NCI-H187 treated with DMSO at 0.1 percent for 48 hours (cell line): ENCODE measurements at regions not wholly inside any gene's neighbourhood (a gene's known extent, or its start where the extent isn't known, plus 50 kb on each side); places are given as distances from the start of the nearest gene placed in this dataset.

ENCODE experiments used
- DNase-seq: peaks from one replicate; lab custom pipeline; 2025; lab: John Stamatoyannopoulos, UW

DNA sequence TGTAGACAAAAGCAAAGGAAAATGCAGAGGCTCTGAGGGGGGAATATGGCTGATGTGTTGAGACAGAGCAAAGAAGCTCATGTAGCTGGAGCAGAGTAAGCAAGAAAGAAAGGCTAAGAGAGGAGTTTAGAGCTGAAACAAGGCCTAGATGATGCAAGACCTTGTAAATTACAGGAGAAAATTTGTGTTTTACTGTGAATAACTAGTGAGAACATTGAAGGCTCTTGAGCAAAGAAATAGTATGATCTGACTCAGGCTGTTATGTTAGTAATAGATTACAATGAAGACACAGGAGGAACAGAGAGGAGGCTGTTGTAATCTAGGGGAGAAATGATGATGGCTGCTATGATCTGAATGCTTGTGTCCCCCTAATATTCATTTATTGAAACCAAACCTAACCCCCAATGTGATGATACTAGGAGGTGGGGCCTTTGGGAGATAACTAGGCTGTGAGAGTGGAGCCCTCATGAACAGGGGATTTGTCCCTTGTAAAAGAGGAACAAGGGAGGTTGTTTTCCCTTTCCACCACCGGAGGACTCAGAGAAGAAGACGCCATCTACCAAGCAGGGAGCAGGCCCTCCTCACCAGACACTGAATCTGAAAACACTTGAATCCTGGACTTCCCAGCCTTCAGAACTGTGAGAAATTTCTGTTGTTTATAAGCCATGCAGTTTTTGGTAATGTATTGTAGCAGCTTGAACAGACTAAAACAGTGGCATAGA, 394.9 kb downstream of the HTR7 start:
- no peak for DNase-seq

DNA sequence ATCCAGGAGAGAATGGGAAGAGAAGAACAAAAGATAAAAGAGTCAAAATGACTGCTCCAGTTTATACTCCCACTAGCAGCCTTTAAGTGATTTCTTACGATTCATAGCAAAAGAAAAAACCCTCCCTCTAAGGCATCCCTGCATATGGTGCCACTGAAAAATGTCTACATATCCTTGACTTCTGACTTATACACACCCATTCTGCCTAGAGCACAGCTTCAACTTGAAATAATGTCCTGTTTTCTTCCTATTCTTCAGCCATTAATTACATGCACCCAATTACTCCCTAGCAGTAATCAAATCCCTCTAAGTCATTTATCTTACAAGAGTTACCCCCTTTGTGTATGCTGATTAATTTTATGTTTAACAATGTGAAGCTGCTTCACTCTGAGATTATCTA, 393.5 kb downstream of the HTR7 start:
- no peak for DNase-seq

DNA sequence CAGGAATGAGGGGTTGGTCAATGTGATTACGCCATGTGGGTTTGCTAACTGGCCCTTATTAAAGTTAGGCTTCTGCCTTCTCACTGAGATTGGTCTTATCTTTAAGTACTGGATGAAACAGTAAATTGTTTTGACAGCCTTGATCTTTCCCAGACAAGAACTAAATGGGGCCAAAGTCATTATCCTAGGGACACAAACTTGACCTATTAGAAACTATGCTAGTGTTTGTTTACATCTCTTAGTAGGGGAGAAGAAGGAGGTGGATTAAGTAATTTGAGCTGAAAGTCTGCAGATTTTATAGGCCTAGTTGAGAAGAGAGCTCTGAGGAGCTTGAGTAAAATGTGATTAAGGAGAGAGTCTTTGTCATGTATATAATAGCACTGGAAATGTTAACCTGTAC, 386.9 kb downstream of the HTR7 start:
- DNase-seq, result no peak

DNA sequence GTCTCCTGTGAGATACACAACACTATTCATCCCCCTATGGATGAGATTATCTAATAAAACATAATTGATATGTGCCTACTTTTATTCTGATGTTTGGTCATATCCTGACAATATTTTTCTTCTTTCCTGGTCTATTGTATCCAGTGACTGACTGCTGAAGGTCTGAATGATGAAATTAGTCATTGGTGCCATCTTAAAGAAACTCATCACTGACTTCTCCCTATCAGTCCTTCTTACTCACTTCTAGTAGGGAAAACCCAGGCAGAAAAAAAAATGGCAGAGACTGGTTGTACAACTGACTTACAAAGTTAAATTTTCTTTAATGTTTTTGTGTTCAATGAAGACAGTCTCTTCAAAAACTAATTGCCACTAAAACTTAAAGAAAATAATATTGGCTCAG, 377.4 kb downstream of the HTR7 start:
- no peak for DNase-seq

DNA sequence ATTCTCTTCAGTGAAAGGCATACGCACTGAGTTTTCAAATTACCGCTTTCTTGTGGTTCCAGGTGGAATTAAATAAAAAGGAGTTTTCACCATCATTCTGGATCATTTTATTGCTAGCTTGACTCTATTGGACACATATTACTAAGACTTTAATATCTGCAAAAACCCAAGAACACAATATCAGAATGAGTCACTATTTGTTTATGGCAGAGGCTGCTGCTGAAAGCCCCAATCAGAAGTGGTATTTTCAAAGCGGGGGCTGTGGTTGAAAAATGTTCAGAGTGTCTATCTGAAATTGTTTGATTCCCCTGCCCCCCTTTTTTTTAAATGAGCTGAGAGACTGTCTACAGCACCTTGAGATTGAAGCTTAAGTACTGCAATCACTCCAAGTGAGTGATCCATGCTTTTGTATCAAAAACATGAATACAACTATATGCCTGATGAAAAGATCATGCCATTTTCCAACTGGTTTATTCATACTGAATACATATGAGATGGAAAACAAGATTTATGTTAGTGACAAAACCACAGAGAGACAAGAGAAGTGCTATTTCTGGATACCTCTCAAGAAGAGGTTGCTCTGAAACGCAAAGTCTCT, 376.4 kb downstream of the HTR7 start:
- DNase-seq, result no peak

DNA sequence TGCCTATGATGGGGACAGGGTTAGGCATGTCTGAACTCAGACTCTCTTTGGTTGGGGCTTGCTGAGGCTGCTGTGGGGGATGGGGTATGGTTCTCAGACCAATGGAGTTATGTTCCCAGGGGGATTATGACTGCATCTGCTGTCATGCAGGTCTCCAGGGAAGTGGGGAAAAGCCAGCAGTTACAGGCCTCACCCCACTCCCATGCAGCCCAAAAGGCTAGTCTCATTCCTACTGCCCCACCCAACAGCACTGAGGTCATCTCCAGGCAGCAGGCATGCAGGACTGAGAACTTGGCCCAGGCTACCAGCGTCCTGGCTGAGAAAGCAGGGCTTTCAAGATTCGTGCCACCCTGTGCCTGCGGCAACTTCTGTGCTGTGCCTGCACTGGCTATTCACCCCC, 373.3 kb downstream of the HTR7 start:
- DNase-seq, result no peak

DNA sequence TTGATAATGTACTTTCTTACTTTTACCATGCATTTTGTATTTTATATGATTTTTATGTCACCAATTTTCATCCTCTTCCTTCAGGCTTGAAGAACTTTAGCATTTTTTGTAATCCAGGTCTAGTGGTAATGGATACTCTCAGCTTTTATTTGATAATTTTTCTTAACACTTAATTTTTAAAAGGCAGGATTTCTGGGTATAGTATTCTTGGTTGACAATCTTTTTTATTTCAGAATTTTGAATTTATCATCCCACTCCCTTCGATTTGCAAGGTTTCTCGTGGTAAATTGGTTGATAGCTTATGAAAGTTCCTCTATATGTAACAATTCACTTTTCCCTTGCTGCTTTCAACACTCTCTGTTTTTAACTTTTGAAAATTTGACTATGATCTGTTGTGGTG, 363.7 kb downstream of the HTR7 start:
- DNase-seq, result no peak

DNA sequence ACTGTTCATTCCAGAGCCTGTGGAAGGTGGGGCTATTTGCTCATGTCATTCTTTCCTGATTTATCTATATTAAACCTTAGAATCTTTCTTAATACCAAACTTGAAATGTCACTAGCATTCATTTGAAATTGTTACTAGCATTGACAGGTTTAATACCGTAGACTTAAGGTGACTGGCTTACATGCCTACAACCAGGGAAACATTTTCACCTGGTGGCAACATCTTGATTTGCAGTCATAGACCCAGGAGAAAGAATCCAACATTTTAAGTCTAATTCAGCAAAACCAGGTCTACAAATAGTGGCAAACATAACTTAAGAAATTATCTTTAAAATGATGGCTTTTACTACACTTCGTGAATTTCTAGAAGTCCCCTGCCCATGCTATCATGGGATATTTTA, 353.7 kb downstream of the HTR7 start:
- DNase-seq, result no peak

DNA sequence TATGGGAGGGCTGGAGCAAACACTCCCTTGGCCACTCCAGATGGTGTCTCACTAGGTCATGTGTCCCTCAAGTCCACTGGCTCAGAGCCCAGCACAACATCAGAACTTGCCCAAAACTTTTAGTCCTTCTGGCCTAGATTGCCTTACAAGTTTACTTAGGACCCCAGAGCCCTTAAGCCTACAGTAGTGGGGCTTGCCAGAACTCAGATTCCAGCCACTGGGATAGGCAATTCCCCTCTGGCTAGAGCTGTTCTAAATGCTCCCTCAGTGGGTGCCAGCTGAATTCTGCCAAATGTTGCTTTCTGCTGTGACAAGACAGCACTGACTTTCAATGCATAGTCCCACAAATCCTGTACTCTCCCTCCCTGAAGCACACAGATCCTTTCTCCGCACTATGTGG, 331.1 kb downstream of the HTR7 start:
- no peak for DNase-seq

DNA sequence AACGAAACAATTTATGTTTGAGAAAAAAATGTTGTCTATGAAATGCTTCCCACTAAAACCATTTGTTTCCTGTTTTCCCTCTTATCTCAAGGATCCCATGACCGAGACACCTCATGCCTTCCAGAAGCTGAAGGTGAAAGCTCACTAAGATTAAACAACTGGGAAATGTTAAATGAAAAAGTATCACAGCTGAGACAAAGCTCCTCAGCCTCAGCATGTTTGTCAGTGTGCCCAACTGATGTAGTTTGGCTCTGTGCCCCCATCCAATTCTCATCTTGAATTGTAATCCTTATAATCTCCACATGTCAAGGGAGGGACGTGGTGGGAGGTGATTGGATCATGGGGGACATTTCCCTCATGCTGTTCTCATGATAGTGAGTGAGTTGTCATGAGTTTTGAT, 327.3 kb downstream of the HTR7 start:
- DNase-seq, result no peak

DNA sequence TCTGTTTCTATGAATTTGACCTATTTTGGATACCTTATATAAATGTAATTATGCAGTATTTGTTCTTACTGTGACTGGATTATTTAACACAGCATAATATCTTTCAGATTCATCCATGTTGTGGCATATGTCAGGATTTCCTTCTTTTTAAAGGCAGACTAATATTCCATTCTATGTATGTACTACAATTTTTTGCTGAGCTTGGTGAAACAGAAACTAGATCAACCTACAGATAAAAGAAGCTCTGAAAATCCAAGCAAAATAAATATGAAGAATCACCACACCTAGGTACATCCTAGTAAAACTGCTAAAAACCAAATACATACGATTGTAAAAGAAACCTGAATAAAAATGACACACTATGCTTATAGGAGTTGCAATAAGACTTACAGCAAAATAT, 300.5 kb downstream of the HTR7 start:
- DNase-seq, result no peak

DNA sequence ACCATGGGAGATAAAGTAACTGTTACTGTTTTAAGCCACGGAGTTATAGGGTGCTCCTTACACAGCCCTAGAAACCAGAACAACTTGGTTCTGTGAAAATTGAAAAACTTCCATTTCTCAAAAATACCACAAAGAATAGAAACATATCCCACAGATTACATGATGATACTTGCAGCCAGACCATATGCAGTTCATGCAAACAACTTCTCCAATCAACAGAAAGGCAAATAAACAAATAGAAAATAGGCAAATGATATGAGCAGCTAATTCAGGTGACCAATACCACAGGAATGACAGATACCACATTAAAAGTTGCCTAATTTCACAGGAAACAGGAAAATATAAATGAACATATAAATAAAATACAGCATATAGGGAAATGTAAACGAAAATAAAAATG, 297.5 kb downstream of the HTR7 start:
- DNase-seq, result no peak

DNA sequence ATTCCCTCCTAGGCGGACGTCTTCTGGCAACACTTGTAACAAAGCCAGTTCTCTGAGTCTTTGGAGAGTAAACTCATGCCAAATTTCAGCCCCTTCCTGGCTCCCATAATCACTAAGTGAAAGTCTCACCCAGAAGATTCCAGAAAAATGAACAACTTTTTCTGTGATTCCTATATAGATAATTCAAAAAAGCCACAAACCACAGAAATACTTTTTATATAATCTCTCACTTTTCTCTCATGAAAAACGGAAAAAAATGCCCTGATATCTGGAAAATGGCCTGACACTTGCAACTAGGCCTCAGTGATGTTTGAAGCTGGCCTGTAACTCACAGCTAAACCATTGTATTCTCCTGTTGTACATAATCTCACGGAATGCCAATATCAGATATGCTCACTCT, 296.2 kb downstream of the HTR7 start:
- no peak for DNase-seq

DNA sequence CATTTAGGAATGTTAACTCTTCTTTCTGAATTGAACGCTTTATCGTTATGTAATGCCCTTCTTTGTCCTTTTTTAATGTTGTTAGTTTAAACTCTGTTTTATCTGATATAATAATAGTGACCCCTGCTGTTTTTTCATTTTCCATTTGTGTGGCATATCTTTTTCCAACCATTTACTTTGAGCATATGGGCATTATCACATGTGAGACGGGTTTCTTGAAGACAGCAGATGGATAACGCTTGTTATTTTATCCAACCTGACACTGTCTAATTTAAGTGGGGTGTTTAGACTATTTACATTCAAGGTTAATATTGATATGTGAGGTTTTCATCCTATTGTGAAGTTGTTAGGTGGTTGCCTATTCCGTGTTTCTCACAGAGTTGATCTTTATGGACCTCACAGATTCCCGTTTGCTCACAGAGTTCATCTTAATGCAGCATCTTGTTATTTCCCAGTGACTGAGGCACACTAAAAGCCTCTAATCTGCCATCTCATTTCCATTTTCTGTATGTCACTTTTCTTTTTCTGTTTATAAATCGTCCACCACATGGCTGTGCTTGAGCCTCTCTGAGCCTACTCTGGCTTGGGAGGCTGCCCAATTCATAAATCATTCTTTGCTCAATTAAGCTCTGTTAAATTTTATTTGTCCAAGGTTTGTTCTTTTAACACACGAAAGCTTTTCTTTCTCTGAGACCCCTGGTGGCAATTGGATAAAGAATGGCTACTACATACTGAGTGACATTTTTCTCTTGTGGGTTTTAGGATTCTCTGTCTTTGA, 286.2 kb downstream of the HTR7 start:
- no peak for DNase-seq

DNA sequence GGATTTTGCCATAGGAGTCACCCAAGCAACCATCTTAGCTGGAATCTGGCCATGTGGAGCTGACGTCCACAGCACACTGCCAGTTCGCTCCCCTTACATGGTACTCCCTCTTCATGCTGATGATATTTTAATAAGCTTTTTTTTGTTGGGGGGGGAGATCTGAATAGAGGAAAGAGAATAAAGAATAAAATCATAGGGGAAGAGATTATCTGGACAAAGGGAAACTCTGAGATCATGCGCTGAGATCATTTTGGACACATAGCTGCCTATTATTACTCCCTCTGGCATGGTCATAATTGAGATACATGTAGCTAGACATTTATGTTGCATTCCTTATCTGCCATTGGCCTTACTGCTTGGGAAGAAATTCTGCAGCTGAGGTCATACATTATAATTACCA, 282.7 kb downstream of the HTR7 start:
- no peak for DNase-seq

DNA sequence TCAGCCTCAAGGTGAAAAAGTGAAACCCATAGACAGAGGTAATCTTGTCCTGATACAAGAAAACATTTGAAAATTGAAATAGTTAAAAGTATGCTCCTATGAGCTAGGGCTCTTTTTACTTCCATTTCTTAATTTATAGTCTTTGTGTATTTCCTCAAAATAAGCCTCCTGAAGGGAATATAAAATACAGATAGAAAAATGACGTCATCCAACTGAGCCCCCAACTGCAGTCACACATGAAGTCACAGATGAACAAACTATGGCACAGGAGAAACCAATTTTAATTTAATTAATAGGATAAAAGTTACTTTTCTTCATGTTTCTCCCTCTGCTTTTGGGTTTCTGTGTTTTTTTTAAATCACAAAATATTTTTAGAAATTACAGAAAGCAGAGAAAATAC, 280.3 kb downstream of the HTR7 start:
- DNase-seq, result no peak

DNA sequence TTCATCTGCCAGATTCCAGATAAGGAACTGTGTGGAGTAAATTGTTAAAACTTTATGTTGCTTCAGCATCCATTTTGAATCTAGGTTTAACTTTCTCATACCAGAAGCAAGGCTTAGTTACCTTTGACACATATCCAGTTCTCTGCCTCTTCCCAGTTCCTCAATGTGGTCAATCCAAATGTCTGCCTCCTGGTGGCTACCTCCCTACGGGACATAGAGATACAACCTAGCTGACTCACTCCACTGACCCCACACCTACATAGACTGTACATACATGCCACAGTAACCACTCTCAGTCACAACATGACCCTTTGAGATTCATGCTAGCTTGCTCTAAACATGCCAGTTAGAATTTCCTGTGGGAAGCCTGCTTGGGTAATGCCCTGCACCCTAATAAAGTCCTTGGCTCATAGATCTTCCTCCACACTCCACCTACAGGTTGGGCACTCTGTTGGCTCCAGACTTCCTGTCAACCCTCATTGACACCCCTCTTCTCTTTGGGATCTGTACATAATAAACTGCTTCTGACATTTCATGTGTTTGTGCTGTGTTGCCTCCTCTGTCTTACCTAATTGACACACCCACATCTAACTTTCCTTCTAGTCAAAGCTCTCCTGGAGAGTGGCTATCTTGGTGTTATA, 278.1 kb downstream of the HTR7 start:
- DNase-seq, result no peak

DNA sequence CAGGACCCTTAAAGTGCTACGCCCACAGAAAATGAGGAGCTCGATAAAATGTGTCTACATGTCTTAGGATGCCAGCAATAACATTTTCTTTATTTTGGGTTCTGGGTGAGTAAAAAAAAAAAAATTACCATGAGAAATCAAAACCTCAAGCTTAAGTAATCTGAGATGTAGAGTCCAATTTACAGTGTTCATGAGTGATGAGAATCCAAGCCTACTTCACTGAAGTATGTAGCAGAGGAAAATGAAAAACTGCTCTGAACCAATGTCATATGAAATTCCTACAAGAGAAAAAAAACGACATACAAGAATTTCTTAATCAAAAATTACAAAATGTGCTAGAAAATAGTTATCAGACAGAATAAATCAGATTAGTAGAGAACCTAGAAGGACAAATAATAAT, 274.4 kb downstream of the HTR7 start:
- no peak for DNase-seq

DNA sequence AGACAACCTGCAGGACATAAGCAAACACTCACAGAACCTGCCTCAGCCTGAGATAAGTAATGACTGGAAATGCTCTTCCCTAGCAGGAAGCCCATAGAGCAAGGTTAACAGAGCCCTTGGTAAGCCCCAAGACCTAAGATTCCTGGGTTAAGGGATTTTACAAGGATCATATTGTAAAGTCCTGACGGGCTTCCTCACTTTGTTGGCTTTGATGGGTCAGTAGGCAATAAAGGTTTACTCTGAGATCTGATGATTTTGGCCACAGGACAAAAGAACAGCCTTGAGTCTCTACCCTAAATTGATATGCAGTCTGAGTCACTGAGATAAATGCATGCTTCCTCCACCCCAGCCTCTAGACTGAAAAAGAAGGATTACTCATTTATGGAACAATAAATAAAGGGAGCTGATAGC, 270.8 kb downstream of the HTR7 start:
- DNase-seq, result no peak

DNA sequence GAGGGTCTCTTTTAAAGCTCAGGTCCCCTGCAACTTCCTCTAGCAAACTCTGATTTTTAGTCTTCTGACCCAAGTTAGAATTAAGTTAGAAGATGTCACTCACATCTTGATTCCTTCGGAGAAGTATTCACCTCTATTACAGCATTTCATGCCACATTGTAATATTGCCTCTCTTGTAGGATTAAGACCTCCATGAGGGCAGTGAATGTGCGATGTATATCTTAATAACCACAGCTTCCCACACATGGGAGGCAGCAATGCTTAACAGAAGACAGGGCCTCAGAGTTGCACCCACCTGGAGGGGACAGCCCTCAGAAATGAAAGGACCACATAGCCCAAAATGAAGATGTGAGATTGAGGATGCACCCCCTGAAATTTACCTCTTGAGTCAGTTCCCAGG, 270.3 kb downstream of the HTR7 start:
- no peak for DNase-seq

DNA sequence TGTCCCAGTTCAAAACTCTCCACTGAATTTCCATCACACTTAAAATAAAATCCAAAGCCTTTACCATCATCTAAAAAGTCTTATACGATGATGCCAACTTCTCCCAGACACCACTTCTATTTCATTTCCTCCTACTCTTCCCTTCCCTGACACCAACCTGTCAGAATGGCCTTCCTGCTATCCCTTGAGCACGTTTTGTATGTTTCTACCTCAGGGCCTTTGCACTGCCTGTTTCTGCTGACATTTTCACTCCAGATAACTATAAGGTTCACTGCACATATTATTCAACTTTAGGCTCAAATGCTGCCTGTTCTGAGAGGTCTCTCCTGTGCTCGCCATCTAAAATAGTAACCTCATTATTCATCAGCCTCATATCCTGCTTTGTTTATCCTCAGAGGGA, 269.6 kb downstream of the HTR7 start:
- no peak for DNase-seq

DNA sequence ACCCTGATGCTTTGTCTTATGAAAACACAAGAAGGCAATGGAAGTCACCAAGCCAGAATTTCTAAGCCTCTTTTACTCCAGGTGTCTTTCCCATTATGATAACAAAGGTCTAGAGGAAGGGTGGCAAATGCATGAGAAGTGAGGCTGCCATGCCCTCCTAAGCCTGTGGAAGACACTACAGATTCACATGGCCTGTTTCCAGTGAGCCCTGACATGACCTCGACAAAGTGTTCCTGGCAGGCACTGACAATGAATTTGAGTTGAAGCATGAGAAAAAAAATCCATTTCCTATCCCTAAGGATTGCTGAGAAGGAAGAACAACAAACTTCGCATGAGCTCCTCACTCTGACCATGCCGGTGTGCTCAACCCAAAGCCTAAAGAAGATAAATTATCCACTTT, 268.0 kb downstream of the HTR7 start:
- no peak for DNase-seq

DNA sequence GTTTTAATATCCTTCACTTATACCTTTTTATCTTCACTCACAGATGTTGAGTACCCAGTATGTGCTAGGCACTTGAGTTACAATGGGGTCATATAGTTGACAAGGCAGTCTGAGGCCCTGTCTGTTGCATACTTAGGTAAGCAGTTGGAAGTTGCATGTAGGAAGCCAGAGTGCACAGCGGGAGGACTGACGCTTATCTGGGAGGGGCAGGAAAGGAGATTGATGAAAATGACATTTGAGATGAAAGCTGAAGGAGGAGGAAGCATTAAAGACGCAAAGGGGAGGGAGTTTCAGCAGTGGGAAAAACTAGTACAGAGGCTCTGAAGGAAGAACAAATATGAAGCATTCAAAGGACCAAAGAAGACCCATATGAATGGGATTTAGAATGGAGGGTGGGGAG, 266.2 kb downstream of the HTR7 start:
- DNase-seq, result no peak
